GM18508 (cell line): ENCODE measurements at regions not wholly inside any gene's neighbourhood (a gene's known extent, or its start where the extent isn't known, plus 50 kb on each side); places are given as distances from the start of the nearest gene placed in this dataset.

Experiments used
- ATAC-seq: cut with Tn5 transposase; IDR thresholded peaks from one replicate; pipeline ENCODE4 v1.9.1; 2021; ENCODE audit warnings: moderate number of reproducible peaks; ENCODE audit not compliant: insufficient read depth, unreplicated experiment

DNA sequence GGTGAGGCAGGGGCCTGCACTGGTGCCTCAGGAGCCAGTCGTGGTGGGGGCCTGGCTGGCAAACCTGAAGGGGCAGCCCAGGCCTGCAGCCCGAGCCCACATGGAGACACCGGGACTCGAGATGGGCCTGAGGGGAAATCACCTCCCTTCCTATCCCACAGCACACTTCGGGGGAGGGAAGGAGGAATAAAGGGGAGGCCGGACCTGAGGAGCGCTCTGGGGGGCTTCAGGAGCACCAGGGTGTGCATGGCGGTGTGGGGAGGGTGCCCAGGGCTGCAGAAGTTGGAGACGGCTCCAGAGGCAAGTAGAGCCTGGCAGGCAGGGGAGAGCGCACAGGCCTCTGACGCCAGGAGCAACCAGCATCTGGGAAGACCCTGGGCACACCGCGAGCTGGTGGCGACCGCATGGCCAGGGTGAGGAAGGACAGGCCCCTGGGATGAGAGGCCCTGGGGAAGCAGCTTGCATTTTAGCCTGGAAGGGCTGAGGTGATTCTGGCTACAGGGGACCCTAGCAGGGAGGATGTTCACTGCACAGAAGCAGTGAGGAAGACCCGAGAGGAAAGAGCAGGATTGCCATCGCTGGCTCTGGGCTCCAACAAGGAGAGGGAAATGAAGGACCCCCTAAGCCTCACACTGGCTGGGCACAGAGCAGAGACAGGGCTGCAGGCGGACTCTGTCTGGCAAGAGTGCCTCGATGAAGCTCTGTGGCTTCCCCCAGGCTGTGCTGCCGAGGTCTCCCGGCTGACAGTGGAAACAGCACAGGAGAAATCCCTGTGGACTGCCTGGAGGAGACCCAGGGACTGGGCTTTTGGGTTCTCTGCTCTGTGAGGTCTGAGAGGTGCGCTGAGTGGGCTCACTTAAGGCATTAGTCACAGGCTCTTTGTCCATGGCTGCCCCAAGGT, 457.7 kb downstream of the BRD1 start:
- ATAC-seq = no peak

DNA sequence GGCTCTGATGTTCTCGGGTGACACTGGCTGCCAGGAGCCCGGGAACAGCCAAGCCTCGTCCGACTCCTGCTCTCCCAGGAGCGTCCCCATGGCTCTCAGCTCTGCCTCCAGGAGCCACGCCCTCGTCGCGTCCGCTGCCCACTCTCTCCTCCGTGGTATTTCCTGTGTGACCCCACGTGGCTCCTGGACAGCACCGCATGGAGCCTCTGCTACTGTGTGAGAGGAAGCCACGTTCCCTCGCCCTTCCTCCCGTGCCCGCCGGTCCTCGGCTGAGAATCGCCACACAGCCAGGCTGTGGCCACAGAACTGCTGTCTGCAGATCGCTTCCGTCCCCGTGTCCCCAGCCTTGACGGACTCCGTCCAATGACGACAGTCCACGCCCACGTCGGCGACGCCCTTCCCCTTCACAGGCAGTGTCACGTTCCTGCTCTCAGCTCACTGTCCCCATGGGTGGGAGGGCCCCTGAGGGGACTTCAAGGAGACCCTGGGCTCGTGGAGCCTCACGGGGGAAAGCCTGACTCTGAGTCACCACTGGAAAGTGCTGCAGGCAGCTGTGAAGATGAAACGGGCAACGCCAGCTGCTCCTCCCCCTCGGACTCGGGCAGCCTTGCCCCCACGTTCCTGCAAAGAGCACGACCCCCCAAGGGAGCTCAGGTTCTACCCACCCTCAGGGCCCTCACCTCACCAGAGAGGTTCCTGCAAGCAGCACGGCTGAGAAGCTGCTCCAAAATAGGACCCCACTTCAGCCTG, 458.5 kb downstream of the BRD1 start:
- ATAC-seq = no peak

DNA sequence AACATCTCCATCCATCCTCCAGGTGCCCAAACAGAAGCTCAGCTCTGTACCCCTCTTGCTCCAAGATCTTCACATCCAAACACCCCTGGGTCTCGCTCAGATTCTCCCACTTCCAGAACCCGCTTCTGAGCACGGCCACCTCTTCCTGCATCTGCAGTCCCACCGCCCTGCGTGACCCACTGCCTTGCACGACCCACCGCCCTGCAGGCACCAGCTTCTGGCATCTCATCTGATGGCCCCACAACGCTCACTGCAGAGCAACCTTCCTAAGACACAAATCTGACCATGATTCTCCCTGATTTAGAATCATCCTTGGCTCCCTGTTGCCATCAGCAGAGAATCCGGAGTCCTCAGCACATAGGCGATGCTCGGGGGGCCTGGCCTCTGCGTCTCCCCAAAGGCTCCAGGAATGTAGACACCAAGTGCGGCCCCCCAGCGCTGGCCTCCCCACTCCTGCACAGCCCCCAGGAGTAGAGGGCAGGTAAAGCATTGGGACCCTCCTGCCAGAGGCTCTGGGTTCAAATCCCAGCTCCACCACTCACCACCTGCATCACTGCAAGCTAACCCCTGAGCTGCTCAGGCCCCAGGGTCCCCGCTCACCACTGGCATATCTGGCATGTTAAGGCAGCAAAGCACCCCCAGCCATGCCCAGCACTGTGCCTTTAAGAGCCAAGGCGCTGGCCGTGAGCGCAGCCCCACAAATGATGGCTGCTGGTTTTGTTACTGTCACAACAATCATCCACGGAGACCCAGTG, 459.3 kb downstream of the BRD1 start:
- no peak for ATAC-seq

DNA sequence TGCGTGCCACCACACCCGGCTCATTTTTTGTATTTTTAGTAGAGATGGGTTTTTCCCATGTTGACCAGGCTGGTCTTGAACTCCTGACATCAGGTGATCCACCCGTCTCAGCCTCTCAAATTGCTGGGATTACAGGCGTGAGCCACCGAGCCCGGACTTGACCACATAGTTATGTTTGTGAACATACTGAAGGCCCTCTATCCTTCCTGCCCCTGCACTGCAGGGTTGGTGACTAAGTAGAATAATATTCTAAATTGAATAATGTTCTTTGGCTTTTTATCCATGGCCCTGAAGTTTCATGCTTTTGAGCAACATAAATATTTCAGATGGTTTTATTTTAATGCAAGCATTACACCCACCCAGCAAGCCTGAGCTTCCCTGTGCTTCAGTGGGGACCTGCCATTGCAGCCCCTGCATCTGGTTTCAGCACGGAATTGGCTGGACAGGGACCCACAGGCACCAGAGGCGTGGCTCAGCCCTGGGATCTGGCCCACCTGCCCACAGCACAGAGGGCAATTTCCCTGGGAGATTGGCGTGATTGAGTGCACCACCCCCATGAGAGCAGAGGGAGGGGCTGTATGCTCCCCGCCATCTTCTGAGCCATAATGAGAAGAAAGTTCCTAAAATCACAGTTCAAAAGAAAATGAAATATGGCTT, 460.5 kb downstream of the BRD1 start:
- no peak for ATAC-seq

DNA sequence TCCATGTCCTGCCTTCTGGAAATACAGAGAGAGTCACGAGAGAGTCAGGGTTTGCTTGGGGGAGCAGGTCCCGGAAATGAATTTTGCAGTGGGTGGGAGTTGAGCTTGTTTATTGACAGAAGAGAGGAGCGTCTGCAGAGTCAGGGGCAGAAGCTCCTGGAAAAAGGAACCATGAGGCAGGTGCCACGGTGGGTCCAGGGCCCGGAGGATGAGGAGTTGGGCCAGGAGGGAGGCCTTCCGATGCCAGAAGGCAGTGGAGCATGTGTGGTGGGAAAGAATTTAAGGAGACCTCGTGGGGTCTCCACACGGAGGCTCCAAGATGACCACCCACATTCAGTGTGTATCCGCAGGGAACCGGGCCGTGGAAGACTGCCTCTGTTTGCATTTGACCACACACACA, 461.2 kb downstream of the BRD1 start:
- no peak for ATAC-seq

DNA sequence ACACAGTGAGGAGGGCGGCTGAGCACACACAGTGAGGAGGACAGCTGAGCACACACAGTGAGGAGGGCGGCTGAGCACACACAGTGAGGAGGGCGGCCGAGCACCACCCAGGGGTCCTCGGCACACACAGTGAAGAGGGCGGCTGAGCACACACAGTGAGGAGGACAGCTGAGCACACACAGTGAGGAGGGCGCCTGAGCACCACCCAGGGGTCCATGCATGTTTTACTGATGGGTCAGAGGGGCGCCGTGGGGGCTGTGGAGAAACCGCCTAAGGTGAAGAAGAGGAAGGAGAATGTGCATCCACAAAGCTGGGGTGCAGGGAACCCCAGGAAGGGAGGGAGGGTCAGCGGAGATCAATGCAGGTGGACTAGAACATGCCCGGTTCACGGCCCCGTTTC, 461.8 kb downstream of the BRD1 start:
- no peak for ATAC-seq

DNA sequence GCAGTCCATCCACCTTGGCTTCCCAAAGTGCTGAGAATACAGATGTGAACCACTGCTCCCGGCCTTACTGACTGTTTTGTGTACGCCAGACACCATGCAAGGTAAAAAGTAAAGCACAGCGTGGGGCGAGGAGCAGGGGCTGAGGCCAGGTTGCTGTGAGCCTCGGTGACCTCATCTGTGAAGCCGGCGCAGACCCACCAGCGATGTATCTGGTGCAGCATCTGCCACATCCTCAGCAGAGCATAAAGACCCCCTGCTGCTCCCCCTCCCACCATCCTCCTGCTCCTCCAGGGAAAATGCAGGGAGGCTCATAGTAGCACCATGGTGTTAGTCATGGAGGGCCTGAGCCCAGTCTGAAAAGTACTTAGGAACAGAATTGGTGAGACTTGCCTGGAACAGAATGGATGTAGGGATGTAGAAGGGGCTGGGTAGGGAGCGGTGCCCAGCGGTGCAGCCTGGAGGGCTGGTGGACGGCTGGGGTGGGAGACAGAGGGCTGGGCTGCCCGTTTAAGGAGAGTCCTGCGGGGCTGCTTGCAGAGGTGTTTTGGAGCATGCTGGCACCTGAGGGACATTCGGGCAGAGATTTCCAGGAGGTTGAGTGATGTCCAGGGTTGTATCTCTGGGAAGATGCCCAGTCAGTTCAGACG, 462.4 kb downstream of the BRD1 start:
- ATAC-seq = no peak

DNA sequence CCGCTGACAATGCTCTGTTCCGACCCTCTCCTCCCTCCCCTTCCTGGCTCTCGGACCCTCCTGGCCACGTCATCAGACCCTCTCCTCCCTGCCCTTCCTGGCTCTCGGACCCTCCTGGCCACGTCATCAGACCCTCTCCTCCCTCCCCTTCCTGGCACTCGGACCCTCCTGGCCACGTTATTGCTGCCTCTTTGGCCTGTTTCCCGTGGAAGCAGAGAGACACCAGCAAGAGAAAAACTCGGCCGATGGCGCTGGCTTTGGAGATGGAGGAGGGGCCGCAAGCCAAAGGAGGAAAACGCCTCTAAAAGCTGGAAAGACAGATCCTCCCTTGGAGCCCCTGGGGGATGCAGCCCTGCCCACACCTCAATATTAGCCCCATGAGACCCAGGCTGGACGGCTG, 463.3 kb downstream of the BRD1 start:
- no peak for ATAC-seq

DNA sequence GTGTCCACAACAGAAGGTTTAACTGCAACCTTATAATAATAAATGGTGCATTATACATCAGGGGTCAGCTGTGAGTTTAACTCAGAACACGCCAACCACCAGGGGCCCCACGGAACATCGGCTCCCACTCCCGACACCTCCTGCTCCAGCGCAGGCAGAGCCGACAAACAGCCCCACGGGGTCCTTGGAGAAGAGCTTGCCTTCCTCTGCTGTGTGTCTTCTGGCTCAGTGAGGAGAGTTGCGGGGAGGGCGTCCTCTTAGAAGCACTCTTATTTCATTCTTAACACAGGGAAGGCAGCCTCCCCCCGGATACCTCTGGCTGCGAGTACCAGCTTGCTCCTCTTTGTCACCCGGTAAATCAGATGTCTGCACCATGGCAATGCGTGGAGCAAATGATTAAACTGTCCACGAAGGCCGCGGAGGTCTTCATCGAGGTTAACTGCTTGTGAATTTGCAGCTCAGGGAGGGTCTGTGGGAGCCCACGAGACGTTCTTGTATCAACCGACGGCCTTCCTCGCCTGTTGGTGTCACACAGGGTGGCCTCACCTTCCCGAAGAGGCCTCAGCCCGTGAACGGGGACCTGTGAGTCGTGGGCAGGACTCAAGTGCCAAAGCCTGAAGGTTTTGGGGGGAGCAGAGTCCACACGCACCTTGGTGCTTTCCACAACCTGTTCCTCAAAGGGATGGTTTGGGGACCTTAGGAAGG, 464.0 kb downstream of the BRD1 start:
- no peak for ATAC-seq

DNA sequence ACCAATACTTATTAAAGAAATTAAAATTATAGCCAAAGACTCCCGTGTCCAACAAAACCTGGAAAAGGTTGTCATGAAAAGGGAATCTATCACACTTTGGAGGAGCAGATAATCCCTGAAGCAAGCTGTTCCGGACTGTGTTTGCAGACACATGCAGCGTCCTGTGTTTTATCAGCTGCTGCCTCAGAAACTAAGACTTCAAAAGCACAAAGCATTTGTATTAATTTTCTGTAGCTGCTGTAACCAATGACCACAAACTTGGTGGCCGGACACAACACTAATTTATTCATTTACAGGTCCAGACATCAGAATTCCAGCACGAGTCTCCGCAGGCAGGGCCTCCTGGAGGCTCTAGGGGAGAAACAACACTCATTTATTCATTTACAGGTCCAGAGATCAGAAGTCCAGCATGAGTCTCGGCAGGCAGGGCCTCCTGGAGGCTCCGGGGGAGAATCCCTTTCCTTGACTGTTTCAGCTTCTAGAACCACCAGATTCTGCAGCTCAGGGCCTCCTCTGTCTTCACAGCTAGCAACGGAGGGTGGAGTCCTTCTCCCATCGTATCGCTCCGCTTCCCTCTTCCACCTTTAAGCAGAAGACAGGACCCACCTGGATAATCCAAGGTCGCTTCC, 465.3 kb downstream of the BRD1 start:
- no peak for ATAC-seq

DNA sequence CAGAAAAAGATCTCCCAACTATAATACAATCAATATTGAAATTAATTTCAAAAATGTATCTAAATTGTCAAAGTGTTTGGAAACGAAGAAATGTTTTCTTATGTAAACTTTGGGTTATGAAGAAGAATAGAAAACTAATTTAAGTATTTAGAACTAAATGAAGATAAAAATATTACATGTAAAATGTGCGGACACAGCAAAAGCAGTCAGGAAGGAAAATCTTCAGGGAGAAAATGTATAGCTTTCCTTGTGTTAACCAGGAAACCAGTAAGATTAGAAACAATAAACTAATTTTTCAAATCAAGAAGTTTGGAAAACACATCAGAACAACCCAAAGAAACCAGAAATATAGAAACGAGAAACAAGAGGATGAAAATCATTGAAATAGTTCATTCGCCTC, 466.5 kb downstream of the BRD1 start:
- ATAC-seq = no peak

DNA sequence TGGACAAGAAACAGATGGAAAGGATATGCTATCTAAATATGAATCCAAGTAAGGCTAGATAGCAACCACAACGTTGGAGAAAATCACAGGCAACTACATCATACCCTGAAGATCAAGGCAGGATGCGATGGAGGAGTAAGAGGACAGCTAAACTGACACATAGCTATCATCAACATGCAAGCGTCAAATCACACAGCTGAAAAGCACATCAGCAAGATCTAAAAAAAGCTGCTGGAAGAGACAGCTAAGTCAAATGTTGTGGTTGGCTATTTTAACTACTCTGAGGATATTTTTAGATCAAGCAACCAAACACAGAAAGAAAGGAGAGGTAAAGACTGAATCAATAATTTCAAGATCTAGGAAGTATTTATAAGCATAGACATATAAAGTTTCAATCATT, 466.9 kb downstream of the BRD1 start:
- no peak for ATAC-seq

DNA sequence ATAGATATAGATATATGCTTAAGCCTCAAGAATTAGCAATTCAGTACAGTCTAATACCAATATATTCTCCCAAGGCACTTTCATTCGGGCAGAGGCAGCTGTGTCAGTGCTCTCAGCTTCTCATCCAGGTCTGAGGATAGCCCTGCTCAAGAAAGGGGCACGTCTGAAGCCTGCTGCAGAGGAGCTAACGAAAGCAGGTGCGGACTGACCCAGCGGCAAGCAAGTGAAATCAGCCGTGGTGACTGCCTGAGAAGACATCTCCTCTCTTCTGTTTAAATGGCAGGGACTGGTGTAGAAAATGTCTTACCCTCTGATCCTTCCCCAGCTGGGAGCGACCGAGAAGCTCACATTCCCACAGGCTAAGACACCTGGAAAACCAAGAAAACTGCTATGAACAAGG, 468.6 kb downstream of the BRD1 start:
- no peak for ATAC-seq

DNA sequence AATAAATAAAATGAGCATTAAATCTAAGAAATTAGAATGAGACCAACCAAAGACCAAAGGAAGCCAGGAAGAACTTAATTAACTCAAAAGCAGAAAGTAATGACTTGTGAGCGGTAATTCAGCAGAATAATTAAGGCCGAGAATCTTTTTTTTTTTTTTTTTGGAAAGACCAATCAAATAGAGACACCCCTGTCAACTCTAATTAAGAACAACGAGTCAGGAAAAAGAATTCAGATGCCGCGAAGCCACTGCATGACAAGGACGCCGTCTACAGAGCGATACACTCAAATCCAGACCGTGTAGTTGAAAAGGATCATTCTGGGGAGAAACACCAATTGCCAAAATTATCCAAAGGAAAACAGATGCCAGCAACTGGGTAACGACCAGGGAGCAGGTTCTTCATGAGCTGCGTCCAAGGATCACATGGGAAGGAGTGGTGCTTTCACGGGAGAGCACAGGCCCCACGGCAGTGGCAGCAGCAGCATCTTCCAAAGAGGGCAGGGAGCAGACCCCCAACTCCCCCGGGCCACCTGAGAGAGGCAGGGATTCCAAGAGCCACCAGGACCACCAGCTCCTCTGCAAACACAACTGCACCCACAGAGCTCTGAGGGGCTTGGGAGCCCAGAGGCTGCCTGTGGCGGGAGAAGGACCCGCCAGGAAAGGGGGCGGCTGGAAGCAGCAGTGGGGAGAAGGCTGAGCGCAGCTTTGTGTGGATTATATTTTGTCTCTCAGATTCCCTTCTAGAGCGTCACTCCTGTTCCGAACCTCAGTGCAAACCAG, 469.8 kb downstream of the BRD1 start:
- no peak for ATAC-seq

DNA sequence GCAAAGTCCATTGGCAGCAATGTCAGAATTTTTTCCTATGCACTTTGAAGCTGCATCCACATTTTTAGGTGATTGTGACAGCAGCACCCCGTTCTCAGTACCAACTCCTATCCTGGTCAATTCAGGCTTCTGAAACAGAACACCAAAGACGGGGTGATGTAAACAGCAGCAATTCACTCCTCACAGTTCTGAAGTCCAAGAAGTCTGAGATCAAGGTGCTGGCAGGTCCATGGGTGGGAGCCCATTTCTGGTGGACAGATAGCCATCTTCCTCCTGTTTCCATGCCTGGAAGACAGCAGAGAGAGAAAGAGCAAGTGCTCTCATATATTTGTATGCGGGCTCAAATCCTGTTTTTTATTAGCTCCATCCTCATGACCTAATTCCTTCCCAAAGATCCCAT, 471.2 kb downstream of the BRD1 start:
- ATAC-seq = no peak

DNA sequence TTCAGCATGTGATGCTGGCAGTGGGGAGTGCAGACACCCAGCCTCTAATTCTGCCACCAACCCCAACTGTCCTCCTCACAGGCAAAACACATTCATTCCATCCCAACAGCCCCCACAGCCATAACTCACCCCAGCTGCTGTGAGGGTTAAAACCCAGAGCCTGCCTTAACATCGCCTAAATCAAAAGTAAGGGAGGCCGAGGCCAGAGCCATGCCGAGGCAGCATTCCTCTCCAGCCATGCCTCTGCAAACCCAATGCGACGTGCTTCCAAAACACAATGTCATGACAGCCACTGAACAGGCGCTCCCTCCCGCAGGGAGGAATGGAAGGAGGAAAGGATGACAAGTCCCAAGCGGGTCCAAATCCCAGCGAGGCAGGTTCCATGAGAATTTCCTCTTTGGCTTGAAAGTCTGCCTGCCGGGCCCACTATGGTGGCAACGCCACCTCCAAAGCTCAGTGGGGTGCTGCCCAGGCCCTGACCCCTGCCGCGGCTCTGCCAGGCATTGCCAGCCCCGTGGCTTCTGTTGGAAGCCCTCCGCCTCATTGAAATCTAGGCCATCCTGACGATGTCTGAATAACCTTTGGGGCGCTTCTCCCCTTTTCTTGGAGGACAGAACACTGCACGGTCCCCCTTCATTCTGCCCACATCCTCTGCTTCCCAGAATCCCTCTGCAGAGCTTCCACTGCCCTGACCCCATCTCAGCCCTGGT, 472.3 kb downstream of the BRD1 start:
- ATAC-seq = no peak

DNA sequence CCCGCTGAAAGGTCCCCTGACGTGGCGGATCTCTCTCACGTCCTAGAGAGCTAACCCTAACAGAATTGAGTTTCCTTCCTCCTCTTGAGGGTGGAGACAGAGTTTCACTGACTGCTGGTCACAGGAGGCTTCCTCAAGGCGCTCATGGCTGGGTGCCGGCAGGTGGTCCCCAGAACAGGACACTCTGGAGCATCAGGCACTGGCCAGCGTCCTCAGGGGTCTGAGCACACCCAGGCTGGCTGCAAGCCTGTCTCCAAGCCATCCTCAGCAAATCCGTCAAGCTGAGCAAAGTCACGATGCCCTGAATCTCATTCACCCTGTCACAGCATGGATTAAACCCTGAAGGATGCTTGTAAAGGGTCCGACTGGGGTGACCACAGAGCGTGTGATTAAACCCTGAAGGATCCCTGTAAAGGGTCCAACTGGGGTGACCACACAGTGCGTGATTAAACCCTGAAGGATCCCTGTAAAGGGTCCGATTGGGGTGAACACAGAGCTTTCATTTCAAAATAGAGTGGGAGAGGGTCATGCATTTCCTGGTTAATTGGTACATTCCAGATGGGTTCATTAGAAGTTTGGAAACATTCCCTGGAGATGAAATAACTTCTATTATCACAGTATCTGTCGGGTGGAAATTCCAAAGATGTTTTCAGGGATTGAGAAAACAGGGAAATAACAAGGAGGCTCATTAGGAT, 473.0 kb downstream of the BRD1 start:
- no peak for ATAC-seq
